Subcutaneous abdominal adipose tissue (tissue), 5 donors: ENCODE measurements at regions not wholly inside any gene's neighbourhood (a gene's known extent, or its start where the extent isn't known, plus 50 kb on each side); places are given as distances from the start of the nearest gene placed in this dataset.

Source experiments
- H3K27ac ChIP-seq: one replicate; pipeline ENCODE4 v1.7.0; 2013; ENCODE audit warnings: low read depth, mild to moderate bottlenecking, inconsistent platforms, low read length, moderate library complexity
- H3K27me3 ChIP-seq, 5 donors: one replicate each; pipeline ENCODE4 v1.7.0; 2013; ENCODE audit warnings: low read length in 5 of 5, inconsistent platforms in 1 of 5; ENCODE audit not compliant: control insufficient read depth in 5 of 5, insufficient read depth in 4 of 5
- H3K36me3 ChIP-seq, 5 donors: one replicate each; pipeline ENCODE4 v1.7.0; 2013; ENCODE audit warnings: low read length in 5 of 5; ENCODE audit not compliant: control insufficient read depth in 5 of 5, insufficient read depth in 5 of 5
- H3K4me1 ChIP-seq, 5 donors: one replicate each; pipeline ENCODE4 v1.7.0; 2013; ENCODE audit warnings: low read length in 5 of 5, mild to moderate bottlenecking in 3 of 5, moderate library complexity in 1 of 5; ENCODE audit not compliant: control insufficient read depth in 5 of 5, insufficient read depth in 5 of 5
- H3K4me3 ChIP-seq, 5 donors: one replicate each; pipeline ENCODE4 v1.7.0; 2013; ENCODE audit warnings: low read length in 5 of 5, low read depth in 1 of 5
- H3K9ac ChIP-seq, 5 donors: one replicate each; pipeline ENCODE4 v1.7.0; 2013; ENCODE audit warnings: low read length in 5 of 5, mild to moderate bottlenecking in 4 of 5, moderate library complexity in 3 of 5
- H3K9me3 ChIP-seq, 5 donors: one replicate each; pipeline ENCODE4 v1.7.0; 2013; ENCODE audit warnings: low read length in 5 of 5; ENCODE audit not compliant: control insufficient read depth in 5 of 5
- donor health status: healthy.
- donor health status: healthy.
- donor health status: healthy.
- donor health status: healthy.
- donor health status: healthy.

- Histone ChIP-seq H3K36me3 (no peaks in the 10 kb centered on the region), H3K27ac (no peak overlapping the region), H3K9ac (no peak overlapping the region), H3K4me1 (no peaks in the 10 kb centered on the region), H3K4me3 (peak overlapping the region in 1 of 5 donors; percentile 15), H3K9me3 (peaks cover 6 to 20% (median 15%) of the 10 kb centered on the region in 5 donors), H3K27me3 (no peaks in the 10 kb centered on the region)
These were observed 161.8 kb upstream of the CENPE start for GRCh38 chr4:103359900-103360299.

DNA sequence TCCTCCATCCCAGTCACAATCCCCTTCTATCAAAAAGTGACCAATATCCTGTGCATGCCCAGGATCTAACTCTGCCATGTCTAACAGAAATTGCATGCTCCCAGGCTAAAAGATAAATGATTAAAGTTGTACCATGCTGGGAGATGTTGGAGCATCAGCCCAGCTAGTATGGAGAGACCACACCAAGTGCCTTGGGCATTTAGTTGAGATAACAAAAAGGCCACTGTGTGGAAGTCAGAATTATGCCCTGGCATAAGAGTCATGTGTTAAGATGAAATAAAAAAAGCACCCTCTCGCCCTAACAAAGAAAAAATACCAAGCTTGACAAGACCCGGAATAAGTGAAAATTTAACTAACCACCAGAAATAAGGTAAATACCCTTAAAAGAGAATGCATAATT is 155.9 kb upstream of the CENPE start:
- no peaks in the 10 kb centered on the region for H3K27me3 ChIP-seq

DNA sequence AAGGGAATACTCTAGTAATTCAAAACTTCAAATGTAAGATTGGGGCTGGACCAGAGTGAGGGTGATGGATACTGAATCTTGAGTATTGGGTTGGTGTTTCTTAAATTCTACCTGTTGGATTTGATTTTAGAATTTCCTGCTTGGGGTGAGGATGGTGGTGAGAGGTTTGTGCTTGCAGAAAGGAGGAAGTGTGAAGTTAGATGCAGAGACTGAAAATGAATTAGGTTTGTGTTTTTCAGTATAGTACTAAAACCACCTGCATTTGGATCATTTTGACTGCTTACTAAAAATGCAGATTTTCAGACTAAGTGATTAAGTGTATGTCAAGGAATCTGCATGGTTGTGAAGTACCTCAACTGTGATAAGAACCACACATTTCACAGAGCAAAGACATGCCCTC is 131.5 kb upstream of the CENPE start:
- no peaks in the 10 kb centered on the region for H3K4me1 ChIP-seq
- H3K36me3 ChIP-seq = no peaks in the 10 kb centered on the region
- H3K4me3 ChIP-seq = no peak overlapping the region
- H3K9me3 ChIP-seq = peaks cover 0 to 4% (median 0%) of the 10 kb centered on the region in 5 donors
- no peak overlapping the region for H3K9ac ChIP-seq
- no peaks in the 10 kb centered on the region for H3K27me3 ChIP-seq
- H3K27ac ChIP-seq = no peak overlapping the region

More for the DNA sequence above, 155.9 kb upstream of the CENPE start:
- Histone ChIP-seq H3K4me1 (no peaks in the 10 kb centered on the region), H3K36me3 (no peaks in the 10 kb centered on the region), H3K27ac (no peak overlapping the region), H3K9me3 (peaks cover 0 to 3% (median 2%) of the 10 kb centered on the region in 5 donors), H3K4me3 (no peak overlapping the region), H3K9ac (no peak overlapping the region)

- no peak overlapping the region for H3K27ac ChIP-seq
- H3K27me3 ChIP-seq = no peaks in the 10 kb centered on the region
- no peak overlapping the region for H3K9ac ChIP-seq
- H3K9me3 ChIP-seq = no peaks in the 10 kb centered on the region
- H3K36me3 ChIP-seq = no peaks in the 10 kb centered on the region
- no peak overlapping the region for H3K4me3 ChIP-seq
- no peaks in the 10 kb centered on the region for H3K4me1 ChIP-seq
These were observed 126.7 kb upstream of the CENPE start for GRCh38 chr4:103324811-103325210.

DNA sequence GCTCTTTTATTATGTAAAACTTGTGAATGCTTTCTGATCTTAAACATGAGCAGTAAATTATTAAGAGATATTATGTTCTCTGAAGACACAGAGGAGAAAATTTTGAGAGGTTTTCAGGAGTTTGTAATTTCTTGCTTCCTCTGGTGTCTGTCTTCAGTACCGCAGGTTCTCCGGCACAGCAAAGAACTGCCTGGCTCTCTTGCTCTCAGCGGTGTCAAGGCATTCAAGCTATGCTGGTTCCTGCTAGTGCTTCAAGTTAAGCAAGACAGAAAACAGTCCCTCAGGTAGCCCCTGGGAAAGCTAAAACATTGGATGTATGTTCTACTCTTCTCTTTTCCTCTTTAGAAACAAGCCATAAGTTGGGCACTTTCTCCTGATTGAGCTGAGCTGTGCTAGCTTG is 120.2 kb upstream of the CENPE start:
- no peaks in the 10 kb centered on the region for H3K4me1 ChIP-seq
- no peak overlapping the region for H3K4me3 ChIP-seq
- H3K27ac ChIP-seq = no peak overlapping the region
- no peaks in the 10 kb centered on the region for H3K36me3 ChIP-seq
- H3K9ac ChIP-seq = no peak overlapping the region
- H3K9me3 ChIP-seq = peaks cover 2 to 25% (median 11%) of the 10 kb centered on the region in 5 donors
- no peaks in the 10 kb centered on the region for H3K27me3 ChIP-seq

DNA sequence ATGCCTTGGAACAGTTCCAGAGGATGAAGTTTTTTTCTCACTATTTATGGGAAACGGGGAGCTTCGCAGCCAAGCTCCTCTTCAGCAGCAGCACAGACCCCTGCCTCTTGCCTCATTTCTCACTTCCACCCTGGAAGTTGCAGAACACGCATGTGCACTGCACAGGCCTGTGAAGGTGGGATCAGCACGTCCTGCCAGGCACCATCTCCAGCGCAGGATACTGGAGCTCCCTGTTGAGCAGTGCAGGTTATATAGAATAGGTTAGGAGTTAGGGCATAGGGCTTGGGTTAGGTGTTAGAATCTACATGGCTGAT is 110.1 kb upstream of the CENPE start:
- no peak overlapping the region for H3K4me3 ChIP-seq
- H3K27me3 ChIP-seq = no peaks in the 10 kb centered on the region
- H3K4me1 ChIP-seq = peaks cover 0 to 7% (median 5%) of the 10 kb centered on the region in 5 donors
- H3K27ac ChIP-seq = no peak overlapping the region
- H3K36me3 ChIP-seq = no peaks in the 10 kb centered on the region
- H3K9me3 ChIP-seq = peaks cover 0 to 3% (median 0%) of the 10 kb centered on the region in 5 donors
- no peak overlapping the region for H3K9ac ChIP-seq

- H3K9ac ChIP-seq = no peak overlapping the region
- no peak overlapping the region for H3K4me3 ChIP-seq
- no peak overlapping the region for H3K27ac ChIP-seq
- H3K27me3 ChIP-seq = no peaks in the 10 kb centered on the region
- peaks cover 0 to 3% (median 0%) of the 10 kb centered on the region in 5 donors for H3K9me3 ChIP-seq
- H3K4me1 ChIP-seq = peaks cover 0 to 7% (median 5%) of the 10 kb centered on the region in 5 donors
- no peaks in the 10 kb centered on the region for H3K36me3 ChIP-seq
These were observed 109.5 kb upstream of the CENPE start for GRCh38 chr4:103307453-103308247.

- Histone ChIP-seq H3K9me3 (peaks cover 0 to 3% (median 0%) of the 10 kb centered on the region in 5 donors), H3K27me3 (no peaks in the 10 kb centered on the region), H3K36me3 (no peaks in the 10 kb centered on the region), H3K4me1 (peaks cover 0 to 7% (median 5%) of the 10 kb centered on the region in 5 donors), H3K4me3 (peak overlapping the region in 1 of 5 donors; percentile 9), H3K9ac (no peak overlapping the region), H3K27ac (no peak overlapping the region)
These were observed 108.8 kb upstream of the CENPE start for GRCh38 chr4:103306870-103307375.

- Histone ChIP-seq H3K27me3 (no peaks in the 10 kb centered on the region), H3K9ac (no peak overlapping the region), H3K4me3 (no peak overlapping the region), H3K9me3 (no peaks in the 10 kb centered on the region), H3K36me3 (no peaks in the 10 kb centered on the region), H3K4me1 (peaks cover 0 to 7% (median 5%) of the 10 kb centered on the region in 5 donors), H3K27ac (no peak overlapping the region)
These were observed 107.2 kb upstream of the CENPE start for GRCh38 chr4:103305355-103305754.

DNA sequence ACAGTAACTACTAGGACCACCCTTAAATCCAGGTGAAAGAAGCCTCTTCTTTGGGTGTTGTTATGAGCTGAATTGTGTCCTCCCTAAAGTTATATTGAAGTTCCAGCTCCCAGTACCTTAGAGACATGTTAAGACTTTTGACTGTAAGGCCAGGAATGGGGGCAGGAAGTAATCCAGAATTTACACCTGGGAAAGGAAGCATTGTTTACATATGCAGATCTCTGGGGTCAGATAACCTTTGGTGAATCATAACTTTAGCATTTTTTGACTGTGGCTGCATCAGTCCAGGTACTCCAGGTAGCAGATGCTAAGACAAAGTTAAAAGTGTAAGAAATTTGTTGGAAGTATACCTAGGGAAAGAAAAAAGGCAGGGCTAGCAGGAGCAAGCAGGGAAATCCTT is 104.9 kb upstream of the CENPE start:
- no peaks in the 10 kb centered on the region for H3K27me3 ChIP-seq
- no peak overlapping the region for H3K27ac ChIP-seq
- H3K9ac ChIP-seq = no peak overlapping the region
- peaks cover 0 to 7% (median 5%) of the 10 kb centered on the region in 5 donors for H3K4me1 ChIP-seq
- H3K4me3 ChIP-seq = no peak overlapping the region
- no peaks in the 10 kb centered on the region for H3K9me3 ChIP-seq
- no peaks in the 10 kb centered on the region for H3K36me3 ChIP-seq
